ENCODE measurements at regions not wholly inside any gene's neighbourhood (a gene's known extent, or its start where the extent isn't known, plus 50 kb on each side); places are given as distances from the start of the nearest gene placed in this dataset.

DNA sequence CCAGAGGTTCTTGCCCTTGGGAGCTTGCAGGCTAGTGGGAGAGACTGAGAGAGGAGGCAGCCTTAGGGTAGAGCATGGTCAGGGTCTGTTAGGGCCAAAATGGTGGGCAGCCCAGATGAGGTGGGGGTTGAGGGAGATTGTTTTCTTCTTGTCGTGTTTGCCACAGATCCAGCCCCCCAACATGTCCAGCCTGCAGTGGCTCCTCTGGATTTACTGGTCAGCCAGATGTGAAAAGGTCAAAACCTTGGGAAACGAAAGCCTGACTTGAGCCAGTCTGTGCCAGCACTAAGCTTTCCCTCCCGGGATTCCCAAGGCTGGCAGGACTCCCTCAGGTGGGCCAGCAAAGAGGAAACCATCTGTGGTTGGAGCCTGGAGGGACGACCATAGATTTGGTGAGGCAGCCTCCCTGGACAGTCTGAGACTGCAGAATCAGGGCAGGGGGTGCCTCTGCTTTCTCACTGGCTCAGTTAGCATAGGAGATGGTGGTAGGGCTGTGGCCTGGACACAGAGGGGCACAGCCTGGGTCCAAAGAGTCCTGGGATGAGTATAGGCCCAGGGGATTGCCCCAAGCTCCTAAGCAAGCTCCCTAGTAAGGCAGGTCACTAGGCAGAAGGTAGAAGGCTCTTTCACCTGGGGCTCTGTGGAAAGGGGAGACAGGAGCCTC is 51.2 kb upstream of the PRR23C start:
- H3K4me1 Mint-ChIP-seq (ENCODE audit: low read depth), result no peaks in the 10 kb centered on the region
- no peak for DNase-seq (ENCODE audit: low spot score)
- peaks cover 6% of the 10 kb centered on the region for H3K9me3 Mint-ChIP-seq
- H3K4me3 Mint-ChIP-seq, result no peak overlapping the region
- no peaks in the 10 kb centered on the region for H3K36me3 Mint-ChIP-seq (ENCODE audit: low read depth)
- H3K27ac Mint-ChIP-seq, result no peak overlapping the region
- peaks cover 5% of the 10 kb centered on the region for H3K27me3 Mint-ChIP-seq (ENCODE audit: low read depth)

- Mint-ChIP-seq H3K9me3 (peaks cover 6% of the 10 kb centered on the region), H3K4me3 (no peak overlapping the region), H3K36me3 (ENCODE audit: low read depth) (no peaks in the 10 kb centered on the region), H3K4me1 (ENCODE audit: low read depth) (no peaks in the 10 kb centered on the region), H3K27ac (no peak overlapping the region), H3K27me3 (ENCODE audit: low read depth) (peaks cover 5% of the 10 kb centered on the region)
- no peak for DNase-seq (ENCODE audit: low spot score)
Observed at GRCh38 chr3:139096670-139097069, 52.0 kb upstream of the PRR23C start.

GRCh38 chr3:139098391-139098790 is 53.7 kb upstream of the PRR23C start:
- DNase-seq (ENCODE audit: low spot score), result no peak
- no peak overlapping the region for H3K27ac Mint-ChIP-seq
- no peaks in the 10 kb centered on the region for H3K36me3 Mint-ChIP-seq (ENCODE audit: low read depth)
- no peaks in the 10 kb centered on the region for H3K4me1 Mint-ChIP-seq (ENCODE audit: low read depth)
- H3K9me3 Mint-ChIP-seq, result no peaks in the 10 kb centered on the region
- no peak overlapping the region for H3K4me3 Mint-ChIP-seq
- H3K27me3 Mint-ChIP-seq (ENCODE audit: low read depth), result peaks cover 6% of the 10 kb centered on the region

GRCh38 chr3:139099968-139100817 is 55.5 kb upstream of the PRR23C start:
- no peak overlapping the region for H3K4me3 Mint-ChIP-seq
- H3K27me3 Mint-ChIP-seq (ENCODE audit: low read depth), result peaks cover 6% of the 10 kb centered on the region
- no peaks in the 10 kb centered on the region for H3K36me3 Mint-ChIP-seq (ENCODE audit: low read depth)
- no peaks in the 10 kb centered on the region for H3K4me1 Mint-ChIP-seq (ENCODE audit: low read depth)
- DNase-seq (ENCODE audit: low spot score), result no peak
- H3K9me3 Mint-ChIP-seq, result no peaks in the 10 kb centered on the region
- no peak overlapping the region for H3K27ac Mint-ChIP-seq

DNA sequence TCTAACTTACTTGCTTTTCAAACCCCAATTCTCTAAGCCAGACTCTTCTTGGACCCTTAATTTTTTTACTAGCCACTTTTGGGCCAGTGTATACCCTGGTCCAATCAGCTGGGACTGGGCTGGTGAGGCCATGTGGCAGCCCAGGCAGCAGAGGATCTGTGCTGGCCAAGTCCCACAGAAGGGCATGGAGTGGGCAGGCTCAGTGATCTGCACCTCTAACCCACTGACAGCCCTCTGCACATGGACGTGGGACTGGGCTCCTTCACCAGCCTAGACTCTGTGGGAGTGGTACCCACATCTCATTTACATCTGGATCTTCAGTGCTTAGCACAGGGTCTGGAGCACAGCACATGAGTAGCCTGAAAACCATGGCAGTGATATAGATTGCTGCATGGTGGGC is 56.1 kb upstream of the PRR23C start:
- Mint-ChIP-seq H3K9me3 (no peaks in the 10 kb centered on the region), H3K27me3 (ENCODE audit: low read depth) (peaks cover 6% of the 10 kb centered on the region), H3K36me3 (ENCODE audit: low read depth) (no peaks in the 10 kb centered on the region), H3K27ac (no peak overlapping the region), H3K4me1 (ENCODE audit: low read depth) (no peaks in the 10 kb centered on the region), H3K4me3 (no peak overlapping the region)
- DNase-seq (ENCODE audit: low spot score), result no peak

- Mint-ChIP-seq H3K4me1 (ENCODE audit: low read depth) (no peaks in the 10 kb centered on the region), H3K4me3 (no peak overlapping the region), H3K9me3 (no peaks in the 10 kb centered on the region), H3K36me3 (ENCODE audit: low read depth) (no peaks in the 10 kb centered on the region), H3K27me3 (ENCODE audit: low read depth) (peaks cover 6% of the 10 kb centered on the region), H3K27ac (no peak overlapping the region)
- DNase-seq (ENCODE audit: low spot score), result no peak
Observed at GRCh38 chr3:139101396-139101795, 56.7 kb upstream of the PRR23C start.

DNA sequence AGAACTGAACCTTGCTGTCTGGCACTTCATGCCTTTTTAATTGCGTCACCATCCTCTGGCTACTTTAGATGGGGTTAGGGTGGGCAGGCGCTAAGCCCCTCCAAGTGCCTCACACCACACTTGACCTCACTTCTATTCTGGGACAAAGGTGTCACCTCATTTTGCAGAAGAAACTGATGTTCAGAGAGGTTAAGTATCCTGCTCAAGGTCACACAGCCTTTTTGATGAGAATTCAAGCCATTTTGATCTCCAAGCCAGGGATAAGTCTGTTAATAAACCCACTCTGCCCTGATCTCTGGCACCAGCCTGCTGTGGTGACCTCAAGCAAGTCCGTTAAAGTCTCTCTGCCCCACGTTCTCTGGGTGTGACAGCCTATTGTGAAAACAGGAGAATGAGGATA is 58.8 kb upstream of the PRR23C start:
- Mint-ChIP-seq H3K36me3 (ENCODE audit: low read depth) (no peaks in the 10 kb centered on the region), H3K27ac (no peak overlapping the region), H3K4me3 (no peak overlapping the region), H3K4me1 (ENCODE audit: low read depth) (no peaks in the 10 kb centered on the region), H3K27me3 (ENCODE audit: low read depth) (peaks cover 8% of the 10 kb centered on the region), H3K9me3 (no peaks in the 10 kb centered on the region)
- peak; percentile 1 for DNase-seq (ENCODE audit: low spot score)

DNA sequence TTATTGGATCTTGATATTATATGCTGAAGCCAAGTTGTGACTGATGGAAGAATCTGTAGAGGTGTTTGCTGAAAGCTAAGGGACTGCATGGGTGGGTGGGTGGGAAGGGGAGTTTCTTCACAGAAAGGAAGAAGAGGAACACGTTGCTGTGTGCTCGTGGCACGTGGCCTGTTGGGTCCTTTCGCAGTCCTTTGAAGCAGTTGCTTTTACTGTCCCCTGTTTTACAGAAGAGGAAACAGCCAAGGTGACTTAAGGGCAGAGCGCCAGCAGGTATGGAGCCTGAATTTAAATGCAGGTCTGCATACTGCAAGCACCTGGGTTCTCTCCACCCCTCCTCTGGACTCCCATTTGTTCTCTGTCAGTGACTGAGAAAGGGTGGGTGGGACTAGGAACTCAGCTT is 59.4 kb upstream of the PRR23C start:
- Mint-ChIP-seq H3K27me3 (ENCODE audit: low read depth) (peaks cover 8% of the 10 kb centered on the region), H3K4me1 (ENCODE audit: low read depth) (no peaks in the 10 kb centered on the region), H3K36me3 (ENCODE audit: low read depth) (no peaks in the 10 kb centered on the region), H3K9me3 (no peaks in the 10 kb centered on the region), H3K4me3 (no peak overlapping the region), H3K27ac (no peak overlapping the region)
- DNase-seq (ENCODE audit: low spot score), result no peak

GRCh38 chr3:139105154-139105702 is 60.5 kb upstream of the PRR23C start:
- Mint-ChIP-seq H3K27ac (no peak overlapping the region), H3K4me3 (no peak overlapping the region), H3K36me3 (ENCODE audit: low read depth) (no peaks in the 10 kb centered on the region), H3K4me1 (ENCODE audit: low read depth) (peaks cover 5% of the 10 kb centered on the region), H3K27me3 (ENCODE audit: low read depth) (peaks cover 8% of the 10 kb centered on the region), H3K9me3 (no peaks in the 10 kb centered on the region)
- no peak for DNase-seq (ENCODE audit: low spot score)

DNA sequence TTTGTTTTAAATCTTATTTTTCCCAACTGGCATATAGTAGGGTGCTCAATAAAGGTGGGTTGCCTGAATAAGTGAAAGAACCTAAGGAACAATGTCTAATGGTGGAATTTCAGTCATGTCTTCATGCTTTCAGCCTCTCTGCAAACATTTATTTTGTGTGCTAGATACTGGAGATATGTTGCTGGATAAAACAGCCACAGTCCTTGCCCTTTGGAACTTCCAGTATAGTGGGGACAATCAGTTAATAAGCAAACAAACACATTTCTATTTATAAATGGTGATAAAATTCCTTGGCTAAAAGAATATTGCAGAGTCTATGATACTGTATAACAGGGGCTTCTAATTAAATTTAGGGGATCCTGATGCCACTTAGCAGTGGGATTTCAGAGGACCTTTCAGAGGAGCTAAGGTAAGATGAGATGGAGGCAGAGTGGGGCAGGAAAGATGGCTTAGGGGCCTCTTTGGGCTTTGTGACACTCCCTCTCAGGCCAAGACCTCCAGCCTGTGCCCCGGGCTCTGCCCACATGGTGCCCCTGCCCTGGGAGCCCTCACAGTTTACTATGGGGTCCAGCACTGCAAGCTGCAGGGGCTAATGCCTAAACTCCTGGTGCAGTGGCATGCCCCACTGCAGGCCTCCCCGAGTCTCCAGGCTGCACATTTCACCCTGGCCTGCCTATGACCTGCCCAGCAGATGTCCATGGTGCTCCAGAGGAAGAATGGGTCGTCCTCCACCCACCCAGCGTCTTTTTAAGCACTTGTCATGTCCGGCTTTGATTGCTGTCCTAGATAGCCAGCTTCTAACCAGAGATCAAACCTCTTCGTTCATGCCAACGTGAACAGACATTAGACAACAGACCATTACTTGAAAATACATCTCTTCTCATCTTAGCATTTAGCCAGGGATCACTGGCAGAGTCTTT is 61.6 kb upstream of the PRR23C start:
- Mint-ChIP-seq H3K27me3 (ENCODE audit: low read depth) (peaks cover 11% of the 10 kb centered on the region), H3K27ac (no peak overlapping the region), H3K36me3 (ENCODE audit: low read depth) (no peaks in the 10 kb centered on the region), H3K4me3 (no peak overlapping the region), H3K4me1 (ENCODE audit: low read depth) (peaks cover 10% of the 10 kb centered on the region), H3K9me3 (no peaks in the 10 kb centered on the region)
- DNase-seq (ENCODE audit: low spot score), result no peak

GRCh38 chr3:139107424-139108252 is 62.9 kb upstream of the PRR23C start:
- Mint-ChIP-seq H3K4me3 (no peak overlapping the region), H3K4me1 (ENCODE audit: low read depth) (peaks cover 12% of the 10 kb centered on the region), H3K27ac (no peak overlapping the region), H3K36me3 (ENCODE audit: low read depth) (no peaks in the 10 kb centered on the region), H3K9me3 (no peaks in the 10 kb centered on the region), H3K27me3 (ENCODE audit: low read depth) (peaks cover 7% of the 10 kb centered on the region)
- no peak for DNase-seq (ENCODE audit: low spot score)

- H3K27me3 Mint-ChIP-seq (ENCODE audit: low read depth), result peaks cover 7% of the 10 kb centered on the region
- no peak overlapping the region for H3K4me3 Mint-ChIP-seq
- H3K9me3 Mint-ChIP-seq, result no peaks in the 10 kb centered on the region
- peaks cover 12% of the 10 kb centered on the region for H3K4me1 Mint-ChIP-seq (ENCODE audit: low read depth)
- H3K27ac Mint-ChIP-seq, result no peak overlapping the region
- no peaks in the 10 kb centered on the region for H3K36me3 Mint-ChIP-seq (ENCODE audit: low read depth)
- DNase-seq (ENCODE audit: low spot score), result no peak
Observed at GRCh38 chr3:139108253-139108969, 63.7 kb upstream of the PRR23C start.
